K562 (cell line): ENCODE measurements at regions not wholly inside any gene's neighbourhood (a gene's known extent, or its start where the extent isn't known, plus 50 kb on each side); places are given as distances from the start of the nearest gene placed in this dataset.

Experiments used
- ESRRA ChIP-seq: fragments of 450-650 bp; IDR thresholded peaks from 2 replicates; pipeline ENCODE4 v1.6.1; 2014; ENCODE audit warnings: low read depth, mild to moderate bottlenecking, moderate library complexity, borderline replicate concordance
- FOXJ3 ChIP-seq: sonication (generic); formaldehyde crosslinking; IDR thresholded peaks from 2 replicates; pipeline ENCODE4 v1.4.0; 2020; ENCODE audit warnings: mild to moderate bottlenecking, missing genetic modification reagents
- HNRNPUL1 ChIP-seq: fragments of 200-400 bp; formaldehyde crosslinking; IDR thresholded peaks from 2 replicates; pipeline ENCODE4 v1.6.1; 2017; ENCODE audit warnings: low read length
- POLR2A ChIP-seq: fragments of 450-650 bp; conservative IDR thresholded peaks from 2 replicates; pipeline ENCODE4 v1.6.1; 2016
- POLR2AphosphoS5 ChIP-seq: IDR thresholded peaks from 2 replicates; pipeline ENCODE4 v1.6.1; 2011; ENCODE audit warnings: mild to moderate bottlenecking, low read depth, low read length, moderate library complexity; ENCODE audit not compliant: control insufficient read depth, insufficient read depth
- STAT6 ChIP-seq: sonication (generic); formaldehyde crosslinking; IDR thresholded peaks from 2 replicates; pipeline ENCODE4 v1.8.1; 2023; ENCODE audit warnings: mild to moderate bottlenecking, missing genetic modification reagents
- ZNF121 ChIP-seq: sonication (generic); formaldehyde crosslinking; conservative IDR thresholded peaks from 2 replicates; pipeline ENCODE4 v1.8.0; 2022; ENCODE audit warnings: missing genetic modification reagents
- TF ChIP-seq, protein P1 (sequence below), 3 experiments: IDR thresholded peaks in 2 of 3; conservative IDR thresholded peaks in 1 of 3; 2 replicates each; pipeline ENCODE4 v1.5.1; 2011 to 2012; ENCODE audit warnings: low read length in 3 of 3, mild to moderate bottlenecking in 3 of 3, control low read depth in 2 of 3, improper control_type of control experiment in 1 of 3, inconsistent platforms in 1 of 3, low read depth in 1 of 3, mixed read lengths in 1 of 3, moderate library complexity in 1 of 3; ENCODE audit not compliant: insufficient read depth in 2 of 3

DNA sequence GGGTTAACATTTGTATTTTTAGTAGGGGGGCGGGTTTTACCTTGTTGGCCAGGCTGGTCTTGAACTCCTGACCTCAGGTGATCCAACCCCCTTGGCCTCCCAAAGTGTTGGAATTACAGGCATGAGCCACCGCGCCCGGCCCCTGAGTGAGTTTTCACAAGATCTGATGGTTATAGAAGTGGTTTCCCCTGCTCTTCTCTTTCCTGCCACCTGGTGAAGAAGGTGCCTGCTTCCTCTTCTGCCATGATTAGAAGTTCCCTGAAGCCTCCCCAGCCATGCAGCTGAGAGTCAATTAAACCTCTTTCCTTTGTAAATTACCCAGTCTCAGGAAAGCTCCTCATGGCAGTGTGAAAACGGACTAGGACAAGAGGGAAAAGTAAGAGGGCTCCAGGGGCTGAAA, 259.1 kb upstream of the PLET1 start:
- TF ChIP-seq ZNF121 (CRISPR knock-in tag) (no peak), POLR2AphosphoS5 (no peak), HNRNPUL1 (no peak), FOXJ3 (CRISPR knock-in tag) (no peak), ESRRA (no peak), STAT6 (CRISPR knock-in tag) (no peak), POLR2A (no peak)
- TF ChIP-seq, protein P1, sequence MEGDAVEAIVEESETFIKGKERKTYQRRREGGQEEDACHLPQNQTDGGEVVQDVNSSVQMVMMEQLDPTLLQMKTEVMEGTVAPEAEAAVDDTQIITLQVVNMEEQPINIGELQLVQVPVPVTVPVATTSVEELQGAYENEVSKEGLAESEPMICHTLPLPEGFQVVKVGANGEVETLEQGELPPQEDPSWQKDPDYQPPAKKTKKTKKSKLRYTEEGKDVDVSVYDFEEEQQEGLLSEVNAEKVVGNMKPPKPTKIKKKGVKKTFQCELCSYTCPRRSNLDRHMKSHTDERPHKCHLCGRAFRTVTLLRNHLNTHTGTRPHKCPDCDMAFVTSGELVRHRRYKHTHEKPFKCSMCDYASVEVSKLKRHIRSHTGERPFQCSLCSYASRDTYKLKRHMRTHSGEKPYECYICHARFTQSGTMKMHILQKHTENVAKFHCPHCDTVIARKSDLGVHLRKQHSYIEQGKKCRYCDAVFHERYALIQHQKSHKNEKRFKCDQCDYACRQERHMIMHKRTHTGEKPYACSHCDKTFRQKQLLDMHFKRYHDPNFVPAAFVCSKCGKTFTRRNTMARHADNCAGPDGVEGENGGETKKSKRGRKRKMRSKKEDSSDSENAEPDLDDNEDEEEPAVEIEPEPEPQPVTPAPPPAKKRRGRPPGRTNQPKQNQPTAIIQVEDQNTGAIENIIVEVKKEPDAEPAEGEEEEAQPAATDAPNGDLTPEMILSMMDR (IDR thresholded peaks at IDR 0.05 in 2 of 3, conservative IDR thresholded peaks at IDR 0.05 in 1 of 3; ENCODE audit: insufficient read depth in 2 of 3, low read depth in 1 of 3, low read length in 3 of 3) = no peak
